Ishikawa (cell line): ENCODE measurements at regions not wholly inside any gene's neighbourhood (a gene's known extent, or its start where the extent isn't known, plus 50 kb on each side); places are given as distances from the start of the nearest gene placed in this dataset.
A peak's percentile ranks its signal among the peaks of the same experiment; 100 is the strongest.

Source experiments
- CEBPB ChIP-seq: IDR thresholded peaks from 2 replicates; pipeline ENCODE4 v1.6.1; 2012
- CREB1 ChIP-seq: IDR thresholded peaks from 2 replicates; pipeline ENCODE4 v1.6.1; 2012; ENCODE audit warnings: low read depth
- EGR1 ChIP-seq: IDR thresholded peaks from 2 replicates; pipeline ENCODE4 v1.6.1; 2012
- EP300 ChIP-seq: IDR thresholded peaks from 2 replicates; pipeline ENCODE4 v1.6.1; 2012; ENCODE audit warnings: borderline replicate concordance
- FOXM1 ChIP-seq: IDR thresholded peaks from 2 replicates; pipeline ENCODE4 v1.6.1; 2012; ENCODE audit warnings: low read depth, borderline replicate concordance
- NFIC ChIP-seq: IDR thresholded peaks from 2 replicates; pipeline ENCODE4 v1.6.1; 2012
- RAD21 ChIP-seq: IDR thresholded peaks from 2 replicates; pipeline ENCODE4 v1.6.1; 2012; ENCODE audit warnings: low read depth
- REST ChIP-seq: IDR thresholded peaks from 2 replicates; pipeline ENCODE4 v1.6.1; 2012; ENCODE audit warnings: low read depth, mild to moderate bottlenecking
- TAF1 ChIP-seq: IDR thresholded peaks from 2 replicates; pipeline ENCODE4 v1.6.1; 2012; ENCODE audit warnings: low read depth, mild to moderate bottlenecking
- TCF12 ChIP-seq: IDR thresholded peaks from 2 replicates; pipeline ENCODE4 v1.6.1; 2012; ENCODE audit warnings: low read depth
- TEAD4 ChIP-seq: IDR thresholded peaks from 2 replicates; pipeline ENCODE4 v1.6.1; 2012
- USF1 ChIP-seq: IDR thresholded peaks from 2 replicates; pipeline ENCODE4 v1.6.1; 2012
- YY1 ChIP-seq: IDR thresholded peaks from 2 replicates; pipeline ENCODE4 v1.6.1; 2012; ENCODE audit warnings: low read depth
- TF ChIP-seq, protein P1 (sequence below): IDR thresholded peaks from 2 replicates; pipeline ENCODE4 v1.6.1; 2012

DNA sequence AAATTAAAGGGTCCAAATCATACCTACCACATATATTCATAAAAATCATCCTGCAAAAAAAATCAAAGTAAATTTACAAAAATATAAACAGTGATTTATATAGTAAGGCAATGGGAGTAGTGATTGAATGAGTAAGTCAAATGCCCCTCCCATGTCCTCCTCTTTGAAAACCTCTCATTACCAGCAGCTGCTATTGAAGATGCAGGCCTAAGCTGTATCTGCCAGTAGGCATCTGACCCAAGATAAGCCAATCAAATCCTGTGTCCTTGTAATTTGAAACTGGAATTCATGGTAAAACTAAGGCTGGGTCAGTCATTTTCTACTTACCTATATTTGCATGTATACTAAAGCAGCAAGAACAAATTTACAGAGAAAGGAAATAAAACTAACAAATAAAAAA is 60.4 kb upstream of the POU1F1 start:
- no peak for TF ChIP-seq USF1
- no peak for TF ChIP-seq RAD21
- no peak for TF ChIP-seq CEBPB
- TF ChIP-seq CREB1, result no peak
- TF ChIP-seq TEAD4, result no peak
- TF ChIP-seq TAF1, result no peak

GRCh38 chr3:87335931-87336330 is 59.5 kb upstream of the POU1F1 start:
- TF ChIP-seq NFIC, result no peak
- TF ChIP-seq REST, result peak; percentile 47; the same call in 1 of the 2 replicates

DNA sequence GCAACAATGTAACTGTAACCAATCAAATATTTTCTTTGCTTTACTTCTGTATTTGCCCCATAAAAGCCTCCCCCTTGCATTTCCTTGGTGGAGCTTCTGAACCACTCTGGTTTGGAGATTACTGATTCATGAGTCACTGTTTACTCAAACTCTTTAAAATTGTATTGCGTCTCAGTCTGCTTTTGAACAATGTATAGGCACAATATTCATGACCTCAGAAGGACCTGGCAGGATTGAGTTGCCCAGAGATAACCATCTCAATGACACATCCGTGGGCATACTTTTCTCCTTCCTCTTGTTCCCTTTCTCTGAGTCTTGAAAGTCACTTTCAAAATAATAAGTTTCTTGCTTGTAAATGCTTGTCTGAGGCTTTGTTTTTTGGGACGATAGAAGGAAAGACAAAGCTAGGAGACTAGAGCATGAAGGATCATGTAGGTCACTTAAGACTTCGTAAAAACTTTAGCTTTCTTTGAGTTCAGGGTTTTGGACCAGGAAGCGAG is 57.1 kb upstream of the POU1F1 start:
- TF ChIP-seq USF1 (no peak), TCF12 (peak; percentile 49; the same call in 1 of the 2 replicates), EP300 (peak; percentile 74; the same call in 1 of the 2 replicates), TAF1 (no peak), FOXM1 (peak; percentile 39; the same call in 1 of the 2 replicates), TEAD4 (peak; percentile 49; the same call in 1 of the 2 replicates), EGR1 (no peak), RAD21 (no peak), CREB1 (0 out of 2 replicates have a peak, but pooled peaks have one; percentile 21)

DNA sequence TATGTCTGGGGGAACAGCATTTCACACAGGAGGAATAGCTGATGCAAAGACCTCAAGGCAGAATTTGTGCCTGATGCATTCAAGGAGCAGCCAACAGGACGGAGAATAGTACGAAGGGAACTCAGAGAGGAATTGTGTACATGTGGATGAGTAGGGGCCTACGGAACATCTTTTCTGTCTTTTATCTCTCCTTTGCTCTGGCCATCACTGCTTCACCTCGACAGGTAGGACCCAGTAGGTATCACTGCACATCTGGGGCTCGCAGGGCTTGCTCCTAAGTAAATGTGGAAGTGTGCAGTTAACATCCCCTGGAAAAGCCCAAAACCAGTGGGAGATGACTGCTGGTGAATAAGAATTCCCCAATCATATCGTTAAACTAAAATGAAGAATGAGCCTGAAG is 56.4 kb upstream of the POU1F1 start:
- no peak for TF ChIP-seq CREB1
- no peak for TF ChIP-seq FOXM1
- TF ChIP-seq EGR1, result no peak
- TF ChIP-seq RAD21, result no peak
- TF ChIP-seq TAF1, result no peak
- no peak for TF ChIP-seq TCF12
- TF ChIP-seq EP300, result no peak
- TF ChIP-seq REST, result no peak

GRCh38 chr3:87329065-87329464 is 52.7 kb upstream of the POU1F1 start:
- TF ChIP-seq CEBPB (no peak), FOXM1 (no peak), YY1 (no peak), RAD21 (no peak), TAF1 (no peak), EGR1 (no peak), USF1 (no peak), REST (no peak), TCF12 (no peak), CREB1 (no peak), TEAD4 (no peak)
- TF ChIP-seq, protein P1, sequence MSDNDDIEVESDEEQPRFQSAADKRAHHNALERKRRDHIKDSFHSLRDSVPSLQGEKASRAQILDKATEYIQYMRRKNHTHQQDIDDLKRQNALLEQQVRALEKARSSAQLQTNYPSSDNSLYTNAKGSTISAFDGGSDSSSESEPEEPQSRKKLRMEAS, result no peak
